GM12872 (cell line): ENCODE measurements at regions not wholly inside any gene's neighbourhood (a gene's known extent, or its start where the extent isn't known, plus 50 kb on each side); places are given as distances from the start of the nearest gene placed in this dataset.

ENCODE experiments used
- TF ChIP-seq, protein P1 (sequence below): IDR thresholded peaks from 3 replicates; pipeline ENCODE4 v1.5.1; 2011; ENCODE audit warnings: low read depth, mild to moderate bottlenecking, low read length, moderate library complexity; ENCODE audit not compliant: insufficient read depth

DNA sequence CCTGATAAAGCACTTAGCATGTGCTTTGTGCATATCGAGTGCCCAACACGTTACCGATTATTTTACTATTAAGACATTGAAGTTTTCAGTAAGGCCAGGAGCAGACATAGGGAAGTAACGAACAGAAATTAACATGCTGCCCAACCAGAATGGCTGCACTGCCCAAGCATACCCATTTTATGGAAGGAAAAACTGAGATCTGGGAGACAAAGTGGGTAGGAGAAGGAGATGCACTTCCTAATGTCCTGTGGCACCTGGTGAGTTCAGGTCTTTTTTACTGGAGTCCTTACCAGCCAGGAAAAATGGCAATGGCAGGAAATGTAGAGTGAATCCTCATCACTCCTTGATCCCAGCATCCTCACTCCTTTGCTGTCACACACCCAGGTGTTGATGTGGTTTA is 768.5 kb downstream of the MED13L start:
- TF ChIP-seq, protein P1, sequence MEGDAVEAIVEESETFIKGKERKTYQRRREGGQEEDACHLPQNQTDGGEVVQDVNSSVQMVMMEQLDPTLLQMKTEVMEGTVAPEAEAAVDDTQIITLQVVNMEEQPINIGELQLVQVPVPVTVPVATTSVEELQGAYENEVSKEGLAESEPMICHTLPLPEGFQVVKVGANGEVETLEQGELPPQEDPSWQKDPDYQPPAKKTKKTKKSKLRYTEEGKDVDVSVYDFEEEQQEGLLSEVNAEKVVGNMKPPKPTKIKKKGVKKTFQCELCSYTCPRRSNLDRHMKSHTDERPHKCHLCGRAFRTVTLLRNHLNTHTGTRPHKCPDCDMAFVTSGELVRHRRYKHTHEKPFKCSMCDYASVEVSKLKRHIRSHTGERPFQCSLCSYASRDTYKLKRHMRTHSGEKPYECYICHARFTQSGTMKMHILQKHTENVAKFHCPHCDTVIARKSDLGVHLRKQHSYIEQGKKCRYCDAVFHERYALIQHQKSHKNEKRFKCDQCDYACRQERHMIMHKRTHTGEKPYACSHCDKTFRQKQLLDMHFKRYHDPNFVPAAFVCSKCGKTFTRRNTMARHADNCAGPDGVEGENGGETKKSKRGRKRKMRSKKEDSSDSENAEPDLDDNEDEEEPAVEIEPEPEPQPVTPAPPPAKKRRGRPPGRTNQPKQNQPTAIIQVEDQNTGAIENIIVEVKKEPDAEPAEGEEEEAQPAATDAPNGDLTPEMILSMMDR = no peak

DNA sequence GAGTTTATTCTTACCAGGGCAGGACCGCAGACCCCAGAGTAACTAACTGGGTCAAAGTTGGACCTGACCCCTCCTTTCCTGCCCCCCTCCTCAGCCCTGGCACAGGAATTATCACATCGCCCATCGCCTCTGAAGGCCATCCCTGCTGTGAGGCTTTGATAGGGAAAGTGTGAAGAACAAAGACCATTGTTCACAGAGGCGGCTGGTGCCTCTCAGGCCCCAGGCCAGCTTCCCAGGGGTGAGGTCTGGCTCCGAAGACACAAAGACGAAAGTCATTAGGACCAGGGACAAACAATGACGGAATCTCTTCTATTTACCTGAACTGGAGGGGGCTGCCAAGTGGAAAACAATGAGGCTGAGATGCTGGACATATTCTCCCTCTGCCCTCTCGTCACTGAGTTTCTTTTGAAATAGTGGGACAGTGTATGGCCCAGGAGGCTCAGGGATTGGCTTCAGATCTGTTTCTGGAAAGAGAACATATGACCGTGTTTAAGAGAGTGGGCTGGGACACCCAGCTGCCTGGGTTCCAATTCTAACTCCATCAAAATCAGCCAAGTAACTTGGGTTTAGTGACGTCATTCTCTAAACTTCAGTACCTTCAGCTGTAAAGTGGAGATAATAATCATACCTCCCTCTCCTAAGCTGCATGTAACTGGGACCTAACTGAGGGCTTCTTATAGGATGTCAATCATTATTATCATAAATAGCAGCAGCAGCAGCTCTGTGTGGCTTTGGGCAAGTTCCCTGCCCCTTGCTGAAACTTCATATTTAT is 769.4 kb downstream of the MED13L start:
- TF ChIP-seq, protein P1 = no peak

DNA sequence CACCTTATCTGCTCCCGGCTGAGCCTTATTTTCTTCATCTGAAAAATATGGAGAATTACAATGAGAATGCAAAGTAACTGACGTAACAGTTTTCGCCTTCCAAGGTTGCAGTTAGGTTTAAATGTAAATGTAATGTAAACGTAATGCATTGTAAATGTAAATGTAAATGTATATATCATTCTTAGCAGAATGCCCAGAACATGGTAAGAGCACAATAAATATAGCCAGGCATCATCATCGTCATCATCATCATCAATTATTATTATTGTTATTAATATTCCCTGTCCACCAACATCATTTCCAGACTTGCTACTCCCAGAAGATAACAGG is 770.0 kb downstream of the MED13L start:
- TF ChIP-seq, protein P1 = no peak

DNA sequence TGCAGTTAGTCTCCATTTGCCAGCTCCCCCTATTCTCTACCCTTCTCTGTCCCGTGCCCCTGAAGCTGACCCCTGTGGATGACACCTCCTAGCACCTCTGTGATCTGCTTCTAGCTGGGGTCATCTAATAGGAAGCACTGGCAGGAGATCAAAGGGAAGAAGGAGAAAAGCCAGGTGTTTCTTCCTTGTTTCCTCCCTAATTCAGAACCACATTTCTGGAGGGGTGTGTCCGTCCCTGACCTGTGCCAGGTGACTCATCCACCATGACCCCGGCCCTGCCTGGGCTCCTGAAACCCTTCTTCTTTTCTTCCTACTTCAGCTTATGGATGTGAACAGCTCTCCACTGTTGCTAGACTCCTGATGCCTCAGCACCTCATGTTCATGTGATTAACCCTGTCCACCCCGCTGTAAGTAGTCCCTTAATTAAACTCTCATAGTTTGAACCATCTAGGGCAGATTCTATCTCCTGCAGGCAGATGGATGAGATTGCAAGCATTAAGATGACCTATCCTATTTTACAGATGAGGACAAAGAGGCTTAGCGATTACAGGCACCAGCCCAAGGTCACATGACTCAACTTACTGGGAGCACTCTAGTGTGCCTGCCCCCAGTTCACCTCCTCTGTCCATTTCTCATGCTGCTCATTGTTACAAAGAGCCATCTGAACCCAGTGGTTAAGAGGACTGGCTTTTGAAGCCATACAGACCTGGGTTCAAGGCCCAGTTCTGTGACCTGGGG is 770.5 kb downstream of the MED13L start:
- TF ChIP-seq, protein P1 = no peak

DNA sequence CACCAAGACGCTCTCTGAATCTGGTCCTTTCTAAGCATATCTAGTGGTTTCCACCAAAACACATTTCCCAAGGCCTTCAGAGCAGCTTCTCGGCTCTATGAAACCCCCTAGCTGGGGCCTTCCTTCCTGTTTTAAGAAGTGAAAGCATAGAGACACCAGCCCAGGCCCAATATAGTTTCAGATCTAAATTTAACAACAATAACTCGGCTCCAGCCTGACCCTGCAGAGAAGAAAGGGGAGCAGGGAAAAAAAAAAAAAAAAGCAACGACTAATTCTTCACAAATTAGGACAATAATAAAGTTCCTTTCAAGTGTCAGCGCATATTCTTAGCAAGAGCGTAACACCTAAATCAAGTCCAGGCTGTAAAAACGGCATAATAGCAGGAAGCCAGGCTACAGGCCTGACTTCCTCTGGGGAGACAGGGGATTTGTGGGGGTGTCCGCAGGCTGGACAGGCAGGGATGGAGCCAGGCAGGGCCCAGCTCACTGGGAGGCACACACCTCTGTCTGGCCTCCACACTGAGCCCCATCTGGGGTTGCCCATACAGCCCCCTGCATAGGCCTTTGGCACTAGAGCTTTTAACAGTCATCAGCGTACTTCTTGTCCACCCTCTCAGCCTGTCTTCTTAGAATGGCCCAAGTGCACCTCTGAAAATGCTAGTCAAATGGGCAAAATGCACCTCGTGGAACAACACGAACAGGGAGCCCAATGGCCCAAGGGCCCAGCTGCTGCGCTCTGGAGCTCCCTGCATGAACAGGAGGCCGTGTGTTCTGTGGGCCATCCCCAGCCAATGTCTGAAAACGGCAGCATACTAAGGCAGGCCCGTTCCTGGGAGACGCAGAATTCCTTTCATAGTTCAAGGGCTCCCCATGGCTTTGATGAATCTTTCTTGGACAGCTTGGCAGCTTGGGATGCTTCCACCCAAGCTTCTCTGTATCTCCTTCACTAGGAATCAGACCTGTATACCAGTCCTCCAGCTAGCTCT is 772.9 kb downstream of the MED13L start:
- TF ChIP-seq, protein P1 = no peak

DNA sequence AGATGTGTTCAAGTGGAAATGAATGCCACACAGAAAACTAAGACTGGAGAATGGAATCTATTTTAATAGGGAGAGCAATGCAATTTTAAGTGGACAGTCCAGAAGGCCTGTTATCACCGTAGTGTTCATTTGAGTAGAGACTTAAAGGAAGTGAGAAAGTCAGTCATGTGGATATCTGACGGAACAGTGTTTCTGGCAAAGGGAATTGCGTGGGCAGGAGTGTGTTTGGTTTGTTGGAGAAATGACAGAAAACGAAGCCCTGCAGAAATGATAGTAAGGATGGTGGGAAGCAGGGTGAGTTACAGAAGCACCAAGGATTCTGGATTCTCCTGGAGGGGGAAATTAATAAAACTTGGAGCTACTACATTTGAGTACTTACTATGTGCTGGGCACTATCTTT is 776.6 kb downstream of the MED13L start:
- TF ChIP-seq, protein P1 = no peak

DNA sequence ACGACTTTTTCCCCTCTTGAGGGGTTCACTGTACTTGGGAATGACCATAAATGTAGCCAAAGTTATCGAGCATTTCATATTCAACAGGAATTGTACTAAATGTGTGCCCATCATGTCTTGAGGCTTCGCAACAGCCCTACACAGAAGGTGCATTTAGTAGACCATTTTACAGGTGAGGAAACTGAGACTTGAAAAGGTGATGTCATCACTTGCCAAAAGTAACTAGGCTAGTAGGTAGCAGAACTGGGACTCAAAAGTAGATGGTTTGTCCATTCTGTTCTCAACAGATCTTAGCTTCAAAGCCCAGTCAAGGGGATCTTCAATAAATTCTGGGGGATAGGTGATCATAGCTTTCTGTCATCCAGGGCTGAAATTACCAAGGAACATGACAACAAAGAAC is 782.2 kb downstream of the MED13L start:
- TF ChIP-seq, protein P1 = no peak
